Right kidney (tissue), 1 donor: ENCODE measurements at regions not wholly inside any gene's neighbourhood (a gene's known extent, or its start where the extent isn't known, plus 50 kb on each side); places are given as distances from the start of the nearest gene placed in this dataset.
"Not testable (repeated sequence)": the region's sequence is repeated elsewhere in the genome, so short reads cannot be mapped to it uniquely, and the experiment has no call there.

Source experiments
- DNase-seq: peaks from one replicate; pipeline ENCODE4 v3.0.0-alpha.2; 2016

DNA sequence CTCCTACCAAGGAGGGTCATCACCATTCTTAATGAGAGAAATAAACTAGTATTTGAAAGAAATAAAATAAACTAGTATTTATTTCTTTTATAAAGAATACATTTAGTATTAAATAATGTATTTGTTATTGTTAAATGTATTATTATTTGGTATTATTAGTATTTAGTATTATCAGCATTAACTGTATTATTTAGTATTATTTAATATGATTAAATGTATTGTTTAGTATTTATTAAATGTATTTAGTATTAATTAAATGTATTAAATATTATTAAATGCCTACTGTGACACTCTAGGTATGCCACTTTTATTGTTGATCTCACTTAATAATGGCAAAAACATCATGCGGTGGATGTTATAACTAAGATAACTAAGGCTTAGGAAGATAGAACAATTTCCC, 353.6 kb upstream of the MAP2 start:
- no peak for DNase-seq

DNA sequence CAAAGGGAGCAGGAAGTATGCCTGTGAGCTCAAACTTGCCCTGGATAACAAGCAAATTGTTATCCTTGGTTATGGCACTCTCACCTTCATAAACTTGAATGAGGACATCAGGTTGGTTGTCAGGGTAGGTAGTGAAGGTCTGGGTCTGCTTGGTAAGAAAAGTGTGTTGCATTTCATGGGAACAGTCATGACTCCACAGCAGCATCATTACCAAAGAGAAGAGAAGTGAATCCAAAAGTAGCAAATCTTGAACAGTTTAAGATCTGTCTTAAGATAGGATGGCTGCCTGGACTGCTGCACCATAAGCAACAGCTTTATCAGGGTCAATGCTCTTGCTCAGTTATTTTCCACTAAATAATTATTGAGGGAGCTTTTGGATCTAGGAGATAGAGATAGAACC, 350.7 kb upstream of the MAP2 start:
- no peak for DNase-seq

DNA sequence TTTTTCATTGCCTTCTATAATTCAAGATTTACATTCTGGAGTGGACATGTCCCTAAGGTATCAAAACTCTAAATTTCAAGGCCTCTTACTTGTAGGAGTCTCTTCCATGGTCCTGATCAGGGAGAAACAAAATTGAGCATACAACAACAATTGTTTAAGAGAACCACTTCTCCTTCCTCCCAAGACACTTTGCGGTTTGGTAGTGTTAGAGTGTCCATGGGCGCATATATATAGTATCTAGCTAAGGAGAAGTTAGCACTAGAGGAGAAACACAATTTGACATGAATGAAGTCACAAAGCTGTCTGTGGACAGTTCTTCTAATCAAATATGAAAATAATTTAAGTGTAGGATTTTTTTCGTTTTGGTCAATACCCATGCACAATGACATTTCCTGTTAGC, 349.1 kb upstream of the MAP2 start:
- no peak for DNase-seq

DNA sequence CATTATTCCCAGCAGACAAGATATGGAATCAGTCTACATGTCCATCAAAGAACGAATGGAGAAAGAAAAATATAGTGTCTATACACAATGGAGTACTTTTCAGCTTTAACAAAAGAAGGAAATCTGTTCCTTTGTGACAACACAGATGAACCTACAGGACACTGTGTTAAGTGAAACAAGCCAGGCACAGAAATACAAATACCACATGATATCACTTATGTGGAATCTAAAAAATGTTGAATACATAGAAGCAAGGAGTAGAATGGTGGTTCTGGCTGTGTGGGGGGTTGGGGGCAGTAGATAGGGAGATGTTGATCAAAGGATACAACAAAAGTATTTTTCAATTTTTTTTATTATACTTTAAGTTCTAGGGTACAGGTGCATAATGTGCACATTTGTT, 347.7 kb upstream of the MAP2 start:
- no peak for DNase-seq

DNA sequence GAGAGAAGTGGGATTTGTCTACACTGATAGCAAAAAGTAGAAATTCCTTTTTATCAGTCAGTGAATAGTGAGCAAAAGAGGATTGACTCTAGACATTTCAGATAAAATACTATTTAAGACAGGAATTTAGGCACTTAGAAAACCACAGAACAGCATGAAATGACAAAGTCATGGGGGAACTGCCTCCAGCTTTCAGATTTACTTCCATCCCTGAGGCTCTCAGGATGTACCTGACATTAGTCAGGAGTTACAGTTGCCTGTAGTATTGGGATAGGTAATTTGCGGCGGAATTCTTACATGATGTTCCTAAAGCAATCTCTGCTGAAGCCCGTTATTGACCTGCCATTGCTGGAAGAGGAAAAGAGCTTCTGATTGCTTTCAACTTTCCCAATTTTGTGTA, 337.1 kb upstream of the MAP2 start:
- DNase-seq = no peak

DNA sequence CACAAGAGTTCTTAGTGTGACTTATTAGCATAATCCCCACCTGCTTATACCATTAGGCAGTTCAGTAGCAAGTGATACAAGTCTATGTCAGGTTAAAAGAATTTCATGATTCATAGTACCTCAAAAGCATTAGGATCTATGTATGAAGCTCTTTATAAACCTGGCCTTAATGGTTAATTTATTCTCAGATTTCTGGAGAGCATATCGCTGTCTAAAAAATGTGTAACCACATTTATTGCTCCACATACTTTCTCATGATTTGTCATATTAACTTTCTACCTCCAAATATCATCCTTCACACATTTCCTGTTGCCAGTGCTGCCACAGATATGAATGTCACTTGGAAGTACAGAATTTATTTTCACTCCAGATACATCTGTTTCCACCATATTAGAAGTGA, 332.8 kb upstream of the MAP2 start:
- no peak for DNase-seq

DNA sequence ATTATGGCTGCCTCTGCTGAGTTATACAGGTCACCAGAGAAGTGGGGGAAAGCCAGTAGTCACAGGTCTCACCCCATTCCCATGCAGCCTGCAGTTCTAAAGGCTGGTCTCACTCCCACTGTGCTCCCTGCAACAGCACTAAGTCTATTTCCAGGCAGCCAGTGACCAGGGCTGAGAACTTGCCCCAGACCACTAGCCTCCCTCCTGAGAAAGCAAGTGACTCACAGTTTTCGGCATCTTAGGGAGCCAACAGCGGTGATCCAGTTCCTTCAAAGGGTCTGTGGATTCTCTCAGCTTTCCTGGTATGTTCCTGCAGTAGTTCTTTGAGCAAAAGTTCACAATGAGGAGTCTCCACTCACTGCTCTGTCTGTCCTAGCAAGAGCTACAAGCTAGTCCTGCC, 329.6 kb upstream of the MAP2 start:
- no peak for DNase-seq

DNA sequence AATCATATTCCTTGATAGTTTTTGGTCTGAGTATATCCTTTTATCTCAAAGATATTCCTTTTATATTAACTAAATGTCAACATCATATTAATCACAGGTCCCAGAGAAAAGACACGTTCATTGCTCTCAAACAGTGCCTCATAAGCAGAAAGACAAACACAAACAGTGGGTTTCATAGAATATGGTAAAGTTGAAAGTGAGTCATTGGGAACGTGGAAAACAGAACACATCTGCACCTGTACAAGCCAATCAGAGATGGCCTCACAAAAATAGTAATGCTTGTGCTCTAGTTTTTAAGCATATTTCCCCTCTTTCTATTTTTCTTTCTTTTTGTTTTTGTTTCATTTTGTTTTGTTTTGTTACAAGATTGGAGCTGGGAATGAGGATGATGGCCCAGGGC, 328.4 kb upstream of the MAP2 start:
- DNase-seq = no peak

DNA sequence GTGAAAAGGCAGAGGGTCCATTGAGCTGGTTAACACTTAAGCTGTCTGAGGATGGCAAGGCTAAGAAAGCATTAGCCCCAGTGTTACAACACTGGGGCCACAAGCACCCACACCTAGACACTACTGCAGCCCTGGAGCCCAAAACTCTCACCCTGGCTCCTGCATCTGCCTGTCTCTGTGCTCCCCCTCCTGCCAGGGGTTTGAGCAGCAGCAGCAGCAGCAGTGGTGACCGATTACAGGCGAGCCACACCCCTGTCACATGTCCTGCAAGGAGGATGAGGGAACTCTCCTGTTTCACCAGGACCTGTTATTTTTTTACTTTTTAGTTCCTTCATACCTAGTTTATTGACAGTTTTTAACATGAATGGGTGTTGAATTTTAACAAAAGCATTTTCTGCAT, 326.7 kb upstream of the MAP2 start:
- DNase-seq = no peak

DNA sequence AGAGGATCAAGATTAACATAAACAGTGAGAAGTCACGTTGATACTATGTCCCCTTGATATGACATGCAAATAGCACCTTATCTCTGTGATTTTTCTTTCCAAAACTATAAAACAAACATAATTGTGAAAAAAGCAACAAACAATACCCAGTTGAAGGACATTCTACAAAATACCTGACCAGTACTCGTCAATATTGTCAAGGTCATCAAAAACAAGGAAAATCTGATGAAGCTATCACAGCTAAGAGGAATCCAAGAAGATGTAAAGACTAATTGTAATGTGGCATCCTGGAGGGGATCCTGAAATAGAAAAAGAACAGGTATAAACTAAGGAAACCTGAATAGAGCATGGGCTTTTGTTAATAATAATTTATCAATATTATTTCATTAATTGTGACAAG, 321.5 kb upstream of the MAP2 start:
- no peak for DNase-seq

DNA sequence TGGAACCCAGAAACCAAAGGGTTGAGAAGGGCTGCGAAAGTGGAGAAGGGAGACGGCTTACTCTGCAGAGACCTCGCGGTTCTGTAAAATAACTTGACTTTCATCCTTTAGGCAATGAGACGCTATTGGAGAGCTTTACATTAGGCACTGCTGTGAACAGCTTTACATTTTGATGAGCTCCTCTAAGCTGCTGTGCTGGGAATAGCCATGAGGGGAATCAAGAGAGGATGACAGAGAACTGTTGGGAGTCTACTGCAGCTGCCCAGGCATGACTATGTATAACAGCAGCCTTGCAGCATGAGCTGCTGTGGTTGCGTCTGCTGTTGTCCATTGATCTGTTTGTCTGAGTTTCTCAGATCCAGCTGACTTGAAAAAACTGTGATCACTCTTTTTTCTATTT, 310.8 kb upstream of the MAP2 start:
- DNase-seq = no peak

DNA sequence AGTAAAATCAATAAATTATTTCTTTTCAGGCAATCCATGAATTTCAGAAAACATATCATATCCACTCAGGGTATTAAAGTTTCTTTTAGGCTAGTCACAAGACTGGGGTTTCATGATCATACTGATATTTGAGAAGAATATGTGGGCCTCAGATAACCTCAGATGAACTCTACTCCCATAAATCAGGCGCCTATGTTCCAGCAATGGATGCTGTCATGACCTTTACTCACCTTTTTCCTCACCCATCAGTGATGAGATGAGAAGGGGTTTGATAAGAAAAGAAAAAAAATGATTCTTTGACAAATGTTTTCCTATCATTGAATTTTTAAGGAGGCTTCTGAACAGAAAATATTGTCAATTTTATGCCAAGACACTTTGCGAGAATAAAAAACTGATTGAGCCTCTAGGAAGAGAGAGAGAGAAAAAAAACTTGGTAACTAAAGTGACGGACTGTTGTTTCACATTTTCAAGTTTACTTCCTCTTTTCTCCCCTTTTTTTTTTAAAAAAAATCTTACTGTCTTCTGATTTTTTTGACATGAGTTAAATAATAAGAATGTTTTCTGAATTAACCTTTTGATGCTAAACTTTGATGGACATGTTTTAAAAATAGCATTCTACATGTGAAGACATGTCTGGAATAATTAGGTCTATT, 309.1 kb upstream of the MAP2 start:
- no peak for DNase-seq

DNA sequence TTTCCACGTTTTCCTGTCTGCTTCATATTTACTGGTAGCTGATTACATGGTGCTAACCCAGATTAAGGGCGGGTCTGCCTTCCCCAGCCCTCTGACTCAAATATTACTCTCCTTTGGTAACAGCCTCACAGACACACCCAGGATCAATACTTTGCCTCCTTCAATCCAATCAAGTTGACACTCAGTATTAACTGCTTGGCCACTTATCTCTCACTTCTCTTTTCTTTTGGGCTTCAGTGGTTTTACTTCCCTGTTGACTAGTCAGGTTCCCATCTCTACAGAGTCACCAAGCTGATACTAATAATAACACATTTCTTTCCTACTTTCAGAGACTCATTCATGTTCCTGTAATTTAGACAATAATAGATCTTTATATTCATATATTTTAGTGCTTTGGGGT, 302.2 kb upstream of the MAP2 start:
- no peak for DNase-seq

DNA sequence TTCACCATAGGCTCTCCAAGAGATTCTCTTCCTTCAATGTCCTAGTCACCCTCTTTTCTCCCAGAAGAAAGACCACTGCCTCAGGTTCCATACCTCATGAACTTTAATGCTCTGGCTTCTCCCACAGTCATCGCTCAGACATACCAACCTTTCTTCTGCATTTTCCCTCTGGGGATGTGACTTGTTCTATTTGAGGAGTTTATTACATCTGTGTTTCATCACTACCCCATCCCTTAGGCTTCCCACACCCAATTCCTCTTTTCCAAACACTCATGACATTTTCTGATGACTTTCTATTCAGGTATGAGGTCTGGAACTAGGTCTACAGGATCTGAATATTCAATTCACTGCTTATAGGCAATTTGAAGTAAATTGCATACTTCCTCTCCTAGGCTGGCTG, 298.6 kb upstream of the MAP2 start:
- DNase-seq = no peak

DNA sequence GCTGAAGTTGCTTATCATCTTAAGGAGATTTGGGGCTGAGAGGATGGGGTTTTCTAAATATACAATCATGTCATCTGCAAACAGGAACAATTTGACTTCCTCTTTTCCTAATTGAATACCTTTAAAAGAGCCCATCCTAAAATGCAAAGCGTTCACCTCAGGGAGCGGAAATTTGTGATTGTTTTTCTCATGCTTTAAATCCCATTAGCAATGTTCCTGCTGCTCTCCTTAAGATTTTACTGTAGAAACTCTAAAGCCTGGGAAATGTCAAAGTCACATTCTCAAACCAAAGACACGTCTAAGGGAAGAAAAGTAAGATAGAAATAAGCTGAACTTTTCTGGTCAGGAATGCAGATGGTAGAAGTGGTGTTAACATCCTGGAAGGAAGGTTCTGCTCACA, 285.8 kb upstream of the MAP2 start:
- DNase-seq = no peak

DNA sequence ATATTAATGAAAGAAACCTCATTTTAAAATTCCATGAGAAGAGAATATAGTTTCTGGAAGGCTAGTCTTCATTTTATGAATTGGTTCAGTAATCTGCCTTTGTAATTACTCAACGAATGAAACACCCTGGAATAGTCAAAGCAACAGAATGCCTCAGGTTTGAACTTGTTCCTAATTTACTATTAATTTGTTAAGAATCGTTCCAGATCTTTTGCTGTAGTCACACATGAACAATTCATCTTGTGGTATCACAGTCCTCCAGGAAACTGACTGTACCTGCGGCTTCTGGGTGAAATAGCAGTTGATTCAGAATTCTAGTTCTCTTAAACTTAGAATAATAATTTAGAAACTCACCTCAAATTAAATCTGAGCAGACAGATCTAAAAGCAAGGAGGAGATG, 282.7 kb upstream of the MAP2 start:
- no peak for DNase-seq

DNA sequence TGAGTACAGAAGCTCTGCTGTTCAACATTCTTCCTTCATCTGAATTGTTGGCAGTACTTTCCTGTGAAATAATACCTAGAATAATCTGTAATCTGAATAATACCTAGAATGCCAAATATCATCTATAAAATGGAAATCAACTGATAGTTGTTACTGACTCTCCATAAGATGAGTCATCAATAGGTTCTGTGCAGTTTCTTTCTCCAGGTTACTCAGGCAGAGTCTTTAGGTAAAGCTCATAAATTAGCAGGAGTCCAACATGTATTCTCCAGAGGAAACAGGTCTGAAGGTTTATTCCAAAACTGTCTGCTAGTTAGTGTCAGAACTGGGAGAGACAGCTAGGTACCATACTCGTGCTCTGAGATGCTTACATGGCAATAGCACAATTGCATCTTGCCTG, 282.0 kb upstream of the MAP2 start:
- DNase-seq = no peak

DNA sequence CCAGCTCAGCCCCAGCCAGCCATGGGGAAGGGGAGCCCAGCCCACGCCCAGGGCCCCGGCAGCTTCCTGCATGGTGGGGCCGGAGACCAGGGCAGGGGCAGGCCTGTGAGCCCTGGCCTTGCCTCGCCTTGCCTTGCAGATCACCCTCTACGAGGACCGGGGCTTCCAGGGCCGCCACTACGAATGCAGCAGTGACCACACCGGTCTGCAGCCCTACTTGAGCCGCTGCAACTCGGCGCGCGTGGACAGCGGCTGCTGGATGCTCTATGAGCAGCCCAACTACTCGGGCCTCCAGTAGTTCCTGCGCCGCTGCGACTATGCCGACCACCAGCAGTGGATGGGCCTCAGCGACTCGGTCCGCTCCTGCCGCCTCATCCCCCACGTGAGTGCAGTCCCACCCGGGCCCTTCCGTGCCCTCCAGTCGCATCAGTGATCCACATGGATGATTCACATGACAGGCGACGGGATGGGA, 278.6 kb upstream of the MAP2 start:
- DNase-seq = not testable (repeated sequence)

DNA sequence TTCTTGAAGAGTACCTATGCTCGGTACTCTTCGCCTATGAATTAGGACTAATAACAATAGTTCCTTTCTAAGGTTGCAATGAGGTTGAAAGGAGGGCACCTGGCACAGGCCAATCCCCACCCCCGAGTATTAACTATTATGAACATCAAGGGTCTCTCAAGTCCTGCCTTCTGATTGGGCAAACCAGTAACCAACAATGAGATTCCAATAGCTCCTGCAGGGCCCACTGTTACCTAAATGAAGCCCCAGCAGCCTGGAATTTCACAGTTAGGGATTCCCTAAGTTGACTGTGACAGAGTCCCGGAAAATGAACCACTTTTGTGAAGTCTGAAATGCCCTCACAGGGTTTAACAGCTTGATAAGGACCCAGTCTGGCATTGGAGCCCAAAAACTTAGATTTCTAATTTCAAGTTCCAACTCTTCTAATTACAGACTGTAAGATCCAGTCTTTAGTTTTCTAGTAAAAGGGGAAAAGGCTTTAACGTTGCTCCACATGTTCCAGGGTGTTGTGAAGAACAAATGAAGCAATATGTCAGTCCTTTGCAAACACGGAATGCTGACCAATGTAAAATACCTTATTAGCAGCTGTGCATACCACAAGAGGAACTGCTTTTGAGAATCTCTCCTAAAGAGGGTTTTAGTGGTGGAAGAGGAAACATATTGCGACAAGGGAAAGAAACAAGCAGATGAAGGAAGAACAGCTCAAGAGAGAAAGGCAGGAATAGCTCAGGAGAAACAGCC, 277.7 kb upstream of the MAP2 start:
- DNase-seq = no peak

DNA sequence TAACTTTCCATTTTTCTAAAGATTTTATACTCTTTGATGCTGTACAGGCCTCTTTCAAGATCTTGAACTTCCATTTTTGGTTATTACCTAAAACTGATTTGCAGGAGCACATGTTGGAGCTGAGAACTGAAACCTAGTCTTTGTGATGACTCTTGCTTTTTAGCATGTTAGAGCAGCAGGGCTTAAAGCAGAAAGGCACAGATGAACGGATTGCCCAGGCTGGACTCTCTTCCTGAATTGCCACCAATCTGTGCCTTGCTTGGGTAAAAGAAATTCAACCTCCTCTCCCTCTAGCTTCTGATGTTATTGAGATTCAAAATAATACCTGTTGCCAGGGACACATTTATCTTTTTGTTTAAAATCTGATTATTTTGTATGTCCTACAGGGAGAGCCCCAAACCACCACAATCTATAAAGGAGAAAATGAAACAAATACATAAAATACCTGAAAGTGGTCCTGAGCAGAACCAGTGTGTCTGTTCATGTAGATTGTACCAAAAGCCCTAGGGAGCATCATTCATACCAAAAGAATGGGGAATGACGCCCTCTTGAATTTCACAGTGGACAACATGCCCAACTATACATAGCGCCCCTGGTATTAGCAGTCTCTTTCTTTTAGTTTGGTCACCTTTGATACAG, 277.0 kb upstream of the MAP2 start:
- no peak for DNase-seq

DNA sequence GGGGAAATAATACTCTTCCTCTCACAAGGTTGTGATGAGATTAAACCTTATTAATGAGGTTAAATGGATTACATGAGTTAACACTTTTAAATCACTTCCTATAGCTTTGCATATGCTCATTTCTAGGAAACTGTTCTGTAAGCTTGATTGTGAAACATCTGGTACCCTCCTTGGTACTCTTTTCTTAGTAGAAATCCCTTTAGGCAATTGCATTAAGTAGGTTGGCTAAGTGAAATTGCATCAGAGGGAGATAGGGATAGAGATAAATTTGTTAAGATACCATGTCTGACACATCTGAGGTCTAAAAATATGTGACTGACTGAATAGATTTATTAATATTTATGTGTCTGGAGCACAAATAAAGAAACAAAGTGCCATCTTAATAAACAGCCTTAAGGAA, 275.9 kb upstream of the MAP2 start:
- DNase-seq = no peak

DNA sequence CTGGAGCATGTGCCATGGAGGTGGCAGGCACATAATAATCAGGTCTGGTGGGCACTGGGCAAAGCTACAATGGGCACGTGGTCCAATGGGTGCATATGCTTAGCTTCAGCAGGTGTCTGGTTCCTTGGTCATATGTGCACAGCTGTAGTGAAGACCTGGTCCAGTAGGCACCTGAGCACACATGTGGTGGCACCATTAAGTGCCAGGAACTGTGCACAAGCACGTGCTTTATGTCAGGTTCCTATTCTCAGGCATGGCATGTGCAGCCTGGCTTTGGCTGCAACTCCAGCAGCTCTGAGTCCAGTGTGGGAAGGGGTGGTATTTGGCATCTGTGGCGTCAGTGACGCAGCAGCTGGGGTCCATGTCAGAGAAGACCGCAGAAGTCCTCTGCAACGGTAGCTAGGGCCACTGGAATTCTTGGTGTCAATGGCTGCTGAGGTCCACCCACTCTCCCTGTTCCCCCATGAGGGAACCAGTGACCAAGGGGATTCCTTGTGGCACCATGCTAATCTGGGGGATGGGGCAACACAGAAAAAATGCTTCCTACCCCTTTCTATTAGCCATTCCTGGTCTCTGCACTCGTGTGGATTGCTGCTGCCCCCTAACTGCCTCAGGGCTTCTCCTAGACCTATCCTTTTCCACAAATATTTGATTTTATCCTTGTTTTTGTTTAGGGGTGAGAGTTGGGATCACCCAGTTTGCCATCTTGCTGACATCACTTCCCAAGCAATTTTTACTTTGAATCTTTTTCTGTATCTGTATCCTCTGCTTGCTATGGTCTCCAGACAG, 262.9 kb upstream of the MAP2 start:
- DNase-seq = no peak

DNA sequence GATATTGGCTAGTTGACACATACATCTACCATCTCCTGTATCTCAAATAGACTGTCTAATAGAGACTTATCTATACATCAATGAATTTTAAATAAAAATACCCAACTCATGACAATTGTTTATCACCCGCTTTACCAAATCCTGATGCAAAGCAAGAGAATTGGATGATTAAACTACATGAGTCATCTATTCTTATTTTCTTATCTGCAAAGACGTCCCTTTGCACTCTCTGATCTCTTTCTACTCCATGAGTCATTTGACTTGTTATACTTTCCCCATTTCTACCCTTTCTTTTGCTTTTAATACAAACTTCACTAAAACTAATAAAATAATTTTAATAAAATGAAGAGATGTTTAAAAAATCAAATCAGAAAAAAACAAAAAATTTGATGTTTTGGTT, 261.7 kb upstream of the MAP2 start:
- no peak for DNase-seq
